K562 (cell line): ENCODE measurements at regions not wholly inside any gene's neighbourhood (a gene's known extent, or its start where the extent isn't known, plus 50 kb on each side); places are given as distances from the start of the nearest gene placed in this dataset.

Source experiments
- ATAC-seq: fragments of 200-7000 bp; cut with Tn5 transposase; 3 replicates; pipeline ENCODE4 v1.9.1; 2020; ENCODE audit warnings: moderate library complexity
- BruUV-seq: library from RNA; stranded (reverse); fragments of 400-500 nt; replicated peaks from 2 replicates; lab custom pipeline; 2021; lab: Mats Ljungman, UMichigan
- CTCF ChIA-PET: fragments of 300-600 bp; formaldehyde crosslinking; extraction: SDS; loops from one replicate; lab custom pipeline; 2021; ENCODE audit warnings: low intra/inter-chr PET ratio; lab: Yijun Ruan, JAX
- POLR2A ChIA-PET: fragments of 300-600, 350-650 bp; sonication (Branson Sonifier 250); formaldehyde crosslinking; extraction: SDS; loops from one replicate; lab custom pipeline; 2021; ENCODE audit warnings: antibody characterized with exemption, inconsistent platforms; lab: Yijun Ruan, JAX
- DNase-seq, 4 experiments: peaks; one replicate each; pipeline versions ENCODE4 v3.0.0 to v3.0.0-alpha.2; 2011 to 2018; ENCODE audit warnings: low spot score in 3 of 4, mixed read lengths in 3 of 4; ENCODE audit errors: extremely low read depth in 1 of 4
- FAIRE-seq: peaks from 2 replicates; lab custom pipeline; 2011; peaks lifted over from hg19 to GRCh38; lab: Jason Lieb, UNC
- H2AFZ ChIP-seq: 2 replicates; pipeline ENCODE4 v1.6.0; 2011; ENCODE audit warnings: low read depth, low read length, control low read depth, inconsistent platforms
- H3K27ac ChIP-seq: fragments of 200-600 bp; 3 replicates; pipeline ENCODE4 v1.8.0; 2011; ENCODE audit warnings: low read depth, mild to moderate bottlenecking, control low read depth, inconsistent platforms, low read length, moderate library complexity, mixed read lengths; ENCODE audit errors: extremely low read depth
- H3K27me3 ChIP-seq, 2 experiments: fragments of 300-600 bp in 1 of 2; 2 replicates in 1 of 2; 3 replicates in 1 of 2; pipeline versions ENCODE4 v1.6.0 to v1.8.0; 2011; ENCODE audit warnings: inconsistent platforms in 2 of 2, low read length in 2 of 2, mild to moderate bottlenecking in 1 of 2, mixed read lengths in 1 of 2, moderate library complexity in 1 of 2; ENCODE audit not compliant: control insufficient read depth in 2 of 2, insufficient read depth in 2 of 2
- H3K36me3 ChIP-seq: fragments of 300-600 bp; 3 replicates; pipeline ENCODE4 v1.8.0; 2011; ENCODE audit warnings: mild to moderate bottlenecking, low read length, inconsistent platforms; ENCODE audit not compliant: control insufficient read depth, insufficient read depth
- H3K4me1 ChIP-seq, 2 experiments: fragments of 200-600 bp in 1 of 2; replicated peaks in 1 of 2; 2 replicates in 1 of 2; 3 replicates in 1 of 2; pipeline versions ENCODE4 v1.5.1 to v1.8.0; 2011; ENCODE audit warnings: inconsistent platforms in 2 of 2, low read length in 2 of 2, mild to moderate bottlenecking in 1 of 2, mixed read lengths in 1 of 2, moderate library complexity in 1 of 2; ENCODE audit not compliant: control insufficient read depth in 2 of 2, insufficient read depth in 2 of 2
- H3K4me2 ChIP-seq: 2 replicates; pipeline ENCODE4 v1.6.1; 2011; ENCODE audit warnings: low read length, control low read depth, inconsistent platforms, mixed read lengths; ENCODE audit not compliant: insufficient read depth
- H3K4me3 ChIP-seq: fragments of 200-600 bp; sonication (generic), shearing (Covaris generic); 2 replicates; pipeline ENCODE4 v1.5.1; 2016; ENCODE audit warnings: control low read depth, inconsistent platforms
- H3K79me2 ChIP-seq: fragments of 200-600 bp; 3 replicates; pipeline ENCODE4 v1.8.0; 2011; ENCODE audit warnings: low read length, inconsistent platforms; ENCODE audit not compliant: control insufficient read depth, insufficient read depth
- H3K9ac ChIP-seq, 2 experiments: 2 replicates each; pipeline versions ENCODE4 v1.6.0 to v1.6.1; 2011; ENCODE audit warnings: low read depth in 2 of 2, low read length in 2 of 2, control low read depth in 1 of 2, inconsistent platforms in 1 of 2, mild to moderate bottlenecking in 1 of 2, mixed read lengths in 1 of 2; ENCODE audit not compliant: insufficient read depth in 1 of 2
- H3K9me1 ChIP-seq: one replicate; pipeline ENCODE4 v1.6.0; 2011; ENCODE audit warnings: inconsistent platforms, mild to moderate bottlenecking, low read length, moderate library complexity; ENCODE audit not compliant: control insufficient read depth, insufficient read depth
- H3K9me3 ChIP-seq: replicated peaks from 2 replicates; pipeline ENCODE4 v1.5.1; 2011; ENCODE audit warnings: low read depth, low read length, inconsistent platforms; ENCODE audit not compliant: control insufficient read depth, insufficient read depth
- H4K20me1 ChIP-seq: replicated peaks from 2 replicates; pipeline ENCODE4 v1.6.1; 2011; ENCODE audit warnings: low read length, inconsistent platforms, mixed read lengths; ENCODE audit not compliant: control insufficient read depth, insufficient read depth
- NCOA1 ChIP-seq: fragments of 450-650 bp; IDR thresholded peaks from 2 replicates; pipeline ENCODE4 v1.6.1; 2016; ENCODE audit warnings: low read depth
- PCBP1 ChIP-seq: fragments of 200-400 bp; formaldehyde crosslinking; IDR thresholded peaks from 2 replicates; pipeline ENCODE4 v1.6.1; 2018; ENCODE audit warnings: mild to moderate bottlenecking, low read depth, low read length; ENCODE audit not compliant: poor library complexity, severe bottlenecking
- XRCC5 ChIP-seq: fragments of 200-400 bp; formaldehyde crosslinking; IDR thresholded peaks from 2 replicates; pipeline ENCODE4 v1.6.1; 2017; ENCODE audit warnings: low read depth, mild to moderate bottlenecking, low read length
- ZBTB33 ChIP-seq: sonication (generic); formaldehyde crosslinking; IDR thresholded peaks from 2 replicates; pipeline ENCODE4 v1.8.1; 2023; ENCODE audit warnings: mild to moderate bottlenecking, missing genetic modification reagents
- WGBS: fragments of 100-300 bp; shearing (Covaris generic); methylation state at CpG from one replicate; pipeline ENCODE4 v1.1.6; 2016; ENCODE audit warnings: low coverage, mixed read lengths; ENCODE audit not compliant: insufficient coverage; ENCODE audit errors: missing lambda C conversion rate; 5-methylcytosine and 5-hydroxymethylcytosine counted together
- in situ Hi-C: fragments of 300-500 bp; cut with MboI; formaldehyde crosslinking; loops from 4 replicates; pipeline ENCODE4 v1.15.0; 2018; ENCODE audit warnings: inconsistent platforms, mixed read lengths
- intact Hi-C: fragments of 100-400 bp; cut with micrococcal nuclease; formaldehyde crosslinking; loops from 2 replicates; pipeline ENCODE4 v1.14.2; 2022

GRCh38 chr2:171217330-171217729 is 56.6 kb upstream of the TLK1 start:
- no peak for FAIRE-seq
- Histone ChIP-seq H3K36me3 (no peaks in the 10 kb centered on the region), H3K9me3 (no peaks in the 10 kb centered on the region), H3K4me2 (no peak overlapping the region), H3K27ac (no peak overlapping the region), H3K9me1 (no peaks in the 10 kb centered on the region), H3K79me2 (no peaks in the 10 kb centered on the region), H3K4me3 (no peak overlapping the region), H3K9ac (no peak overlapping the region), H2AFZ (0 out of 2 replicates have a peak overlapping the region, but pooled peaks have one; percentile 0), H4K20me1 (no peaks in the 10 kb centered on the region), H3K27me3 (no peaks in the 10 kb centered on the region), H3K4me1 (peaks cover 1 to 12% of the 10 kb centered on the region in 2 experiments; a peak in 3 of 5 replicates)
- TF ChIP-seq NCOA1 (no peak), ZBTB33 (CRISPR knock-in tag) (peak; percentile 81), PCBP1 (no peak), XRCC5 (no peak)
- WGBS: 46% methylated on average over 2 of the region's 2 CpGs
- intact Hi-C loops (no loop called here), in situ Hi-C loops (no loop called here)
- no peak for ATAC-seq
- no TSS peak for BruUV-seq
- no peak for DNase-seq
- ChIA-PET CTCF (no interaction called here), POLR2A (no interaction called here)
